ENCODE measurements at regions not wholly inside any gene's neighbourhood (a gene's known extent, or its start where the extent isn't known, plus 50 kb on each side); places are given as distances from the start of the nearest gene placed in this dataset.

DNA sequence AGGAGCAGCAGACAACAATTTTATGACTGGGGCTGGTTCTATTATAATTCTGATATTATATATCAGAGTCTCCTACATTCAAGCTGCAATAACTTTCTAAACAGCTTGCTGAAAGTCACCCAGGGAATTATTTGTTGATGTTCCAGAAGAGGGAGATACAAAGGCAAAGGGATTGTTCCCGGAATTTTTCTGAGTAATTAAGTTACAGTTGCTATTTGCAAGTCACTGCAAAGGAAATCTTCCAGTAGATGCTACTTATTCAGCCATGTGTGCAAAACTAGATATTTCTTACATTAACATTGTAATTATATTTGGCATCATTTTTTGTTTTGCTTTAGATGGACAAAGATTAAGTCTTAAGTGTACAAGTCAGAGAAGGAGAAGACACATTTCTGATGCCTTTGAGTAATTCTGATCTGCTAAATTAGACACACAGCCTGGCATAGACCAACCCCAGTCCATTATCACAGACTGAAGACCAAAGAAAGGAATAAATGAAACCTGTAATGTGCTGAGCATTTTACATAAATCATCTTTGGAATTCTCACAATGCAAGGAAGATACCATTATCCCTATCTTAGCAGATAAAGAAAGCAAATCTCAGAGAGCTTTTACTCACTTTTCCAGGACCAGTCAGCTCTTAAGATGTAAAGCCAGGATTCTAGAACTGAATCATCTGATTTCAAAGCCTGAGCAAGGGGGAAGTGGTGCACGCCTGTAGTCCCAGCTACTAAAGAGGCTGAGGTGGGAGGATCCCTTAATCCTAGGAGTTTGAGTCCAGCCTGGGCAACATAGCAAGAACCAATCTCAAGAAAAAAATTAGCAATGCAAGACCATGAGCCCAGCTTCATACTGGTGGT lies 62.6 kb upstream of the AKAP12 start (continued):
- TF ChIP-seq SIN3A (IDR thresholded peaks at IDR 0.05; ENCODE audit: borderline replicate concordance, low read depth, low read length) (no peak), MAX (IDR thresholded peaks at IDR 0.05; ENCODE audit: low read depth) (no peak), POLR2AphosphoS5 (IDR thresholded peaks at IDR 0.05; ENCODE audit: low read depth, low read length) (no peak), TEAD4 (IDR thresholded peaks at IDR 0.05; ENCODE audit: borderline replicate concordance, insufficient read depth) (no peak), RXRA (IDR thresholded peaks at IDR 0.05; ENCODE audit: borderline replicate concordance, low read depth) (no peak)

GRCh38 chr6:151178373-151178772 lies 61.4 kb upstream of the AKAP12 start:
- Histone ChIP-seq H3K9me2 (no peaks in the 10 kb centered on the region), H3K27ac (ENCODE audit: low read depth in 2 of 2, low read length in 1 of 2) (no peak overlapping the region), H3K79me2 (ENCODE audit: insufficient read depth) (no peaks in the 10 kb centered on the region), H3K4me3 (ENCODE audit: low read depth in 2 of 2, low read length in 1 of 2) (no peak overlapping the region), H3K4me1 (ENCODE audit: control insufficient read depth in 1 of 2, insufficient read depth in 2 of 2, low read depth in 1 of 2, low read length in 1 of 2) (peaks cover 3 to 8% of the 10 kb centered on the region in 2 experiments; a peak in 2 of 4 replicates), H2AFZ (ENCODE audit: low read depth) (no peak overlapping the region), H3K9ac (no peak overlapping the region), H3K27me3 (ENCODE audit: insufficient read depth) (no peaks in the 10 kb centered on the region), H3F3A (replicated peaks; ENCODE audit: insufficient read depth) (peaks cover 7% of the 10 kb centered on the region), H3K4me2 (no peak overlapping the region), H3K36me3 (replicated peaks in 1 of 2; ENCODE audit: control insufficient read depth in 1 of 2, insufficient read depth in 2 of 2, low read length in 1 of 2) (no peaks in the 10 kb centered on the region), H4K20me1 (ENCODE audit: insufficient read depth) (no peaks in the 10 kb centered on the region), H3K9me3 (no peaks in the 10 kb centered on the region)
- TF ChIP-seq CHD2 (IDR thresholded peaks at IDR 0.05; ENCODE audit: low read length, partially characterized antibody) (no peak), RFX5 (IDR thresholded peaks at IDR 0.05; ENCODE audit: low read length) (no peak), NRF1 (IDR thresholded peaks at IDR 0.05; ENCODE audit: low read depth, low read length) (no peak), GABPA (IDR thresholded peaks at IDR 0.05; ENCODE audit: low read depth) (no peak), EP300 (IDR thresholded peaks at IDR 0.05; ENCODE audit: borderline replicate concordance in 1 of 2, low read depth in 1 of 2, low read length in 1 of 2) (no peak), USF2 (IDR thresholded peaks at IDR 0.05; ENCODE audit: borderline replicate concordance, low read depth, low read length) (no peak), FOSL2 (IDR thresholded peaks at IDR 0.05; ENCODE audit: borderline replicate concordance, low read depth) (no peak), SMC3 (IDR thresholded peaks at IDR 0.05; ENCODE audit: low read depth, low read length) (no peak), MXI1 (IDR thresholded peaks at IDR 0.05; ENCODE audit: low read depth, low read length) (no peak)
- TF ChIP-seq, protein P1, sequence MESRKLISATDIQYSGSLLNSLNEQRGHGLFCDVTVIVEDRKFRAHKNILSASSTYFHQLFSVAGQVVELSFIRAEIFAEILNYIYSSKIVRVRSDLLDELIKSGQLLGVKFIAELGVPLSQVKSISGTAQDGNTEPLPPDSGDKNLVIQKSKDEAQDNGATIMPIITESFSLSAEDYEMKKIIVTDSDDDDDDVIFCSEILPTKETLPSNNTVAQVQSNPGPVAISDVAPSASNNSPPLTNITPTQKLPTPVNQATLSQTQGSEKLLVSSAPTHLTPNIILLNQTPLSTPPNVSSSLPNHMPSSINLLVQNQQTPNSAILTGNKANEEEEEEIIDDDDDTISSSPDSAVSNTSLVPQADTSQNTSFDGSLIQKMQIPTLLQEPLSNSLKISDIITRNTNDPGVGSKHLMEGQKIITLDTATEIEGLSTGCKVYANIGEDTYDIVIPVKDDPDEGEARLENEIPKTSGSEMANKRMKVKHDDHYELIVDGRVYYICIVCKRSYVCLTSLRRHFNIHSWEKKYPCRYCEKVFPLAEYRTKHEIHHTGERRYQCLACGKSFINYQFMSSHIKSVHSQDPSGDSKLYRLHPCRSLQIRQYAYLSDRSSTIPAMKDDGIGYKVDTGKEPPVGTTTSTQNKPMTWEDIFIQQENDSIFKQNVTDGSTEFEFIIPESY (IDR thresholded peaks at IDR 0.05; ENCODE audit: borderline replicate concordance, low read depth) = no peak
- 93% methylated on average over 3 of the region's 3 CpGs for WGBS (ENCODE audit: low lambda C conversion rate)
- DNase-seq = no peak
- CTCF ChIA-PET = interaction anchor here (1.6 kb wide), 1 partner anchor 164 kb away, joined by 4 read pairs; no protein-coding TSS in a partner anchor
- POLR2A ChIA-PET = no interaction called here
